H9 (cell line): ENCODE measurements at regions not wholly inside any gene's neighbourhood (a gene's known extent, or its start where the extent isn't known, plus 50 kb on each side); places are given as distances from the start of the nearest gene placed in this dataset.

Experiments used
- DNase-seq: peaks from one replicate; pipeline ENCODE4 v3.0.0-alpha.2; 2017
- H2AFZ ChIP-seq: one replicate; pipeline ENCODE4 v1.6.1; 2013; ENCODE audit warnings: mild to moderate bottlenecking, low read length, control low read depth, moderate library complexity
- H2AK5ac ChIP-seq: 2 replicates; pipeline ENCODE4 v1.6.1; 2013; ENCODE audit warnings: low read length, control low read depth, mixed read lengths; ENCODE audit not compliant: insufficient read length
- H2BK120ac ChIP-seq: one replicate; pipeline ENCODE4 v1.6.1; 2013; ENCODE audit warnings: low read depth, mild to moderate bottlenecking, low read length, control low read depth, inconsistent platforms; ENCODE audit not compliant: poor library complexity, severe bottlenecking
- H2BK12ac ChIP-seq: 2 replicates; pipeline ENCODE4 v1.6.1; 2013; ENCODE audit warnings: low read length, control low read depth, mixed read lengths, low read depth; ENCODE audit not compliant: insufficient read length
- H2BK15ac ChIP-seq: 2 replicates; pipeline ENCODE4 v1.6.1; 2013; ENCODE audit warnings: low read depth, low read length, control low read depth
- H2BK20ac ChIP-seq: one replicate; pipeline ENCODE4 v1.6.1; 2013; ENCODE audit warnings: low read depth, mild to moderate bottlenecking, low read length, control low read depth, inconsistent platforms; ENCODE audit not compliant: poor library complexity, severe bottlenecking
- H2BK5ac ChIP-seq: 2 replicates; pipeline ENCODE4 v1.6.1; 2013; ENCODE audit warnings: low read length, control low read depth, mixed read lengths; ENCODE audit not compliant: insufficient read length
- H3K14ac ChIP-seq: 2 replicates; pipeline ENCODE4 v1.6.1; 2013; ENCODE audit warnings: low read length, control low read depth; ENCODE audit not compliant: insufficient read depth
- H3K18ac ChIP-seq: 2 replicates; pipeline ENCODE4 v1.6.1; 2013; ENCODE audit warnings: low read depth, mild to moderate bottlenecking, mixed read lengths, low read length, control low read depth; ENCODE audit not compliant: insufficient read length
- H3K23ac ChIP-seq: 2 replicates; pipeline ENCODE4 v1.6.1; 2013; ENCODE audit warnings: low read length, control low read depth, mixed read lengths, low read depth; ENCODE audit not compliant: insufficient read length
- H3K23me2 ChIP-seq: 2 replicates; pipeline ENCODE4 v1.6.1; 2013; ENCODE audit warnings: low read depth, mild to moderate bottlenecking, mixed read lengths, low read length, control low read depth; ENCODE audit not compliant: insufficient read length, poor library complexity, severe bottlenecking
- H3K27ac ChIP-seq: 2 replicates; pipeline ENCODE4 v1.5.1; 2013; ENCODE audit warnings: low read length, control low read depth, mixed read lengths, low read depth; ENCODE audit not compliant: insufficient read length
- H3K27me3 ChIP-seq: 2 replicates; pipeline ENCODE4 v1.6.1; 2013; ENCODE audit warnings: low read length, control low read depth, inconsistent platforms; ENCODE audit not compliant: insufficient read depth
- H3K4ac ChIP-seq: 2 replicates; pipeline ENCODE4 v1.6.1; 2013; ENCODE audit warnings: low read depth, mild to moderate bottlenecking, control low read depth, inconsistent platforms, low read length, moderate library complexity
- H3K4me1 ChIP-seq: 2 replicates; pipeline ENCODE4 v1.6.1; 2013; ENCODE audit warnings: low read length, control low read depth, inconsistent platforms; ENCODE audit not compliant: insufficient read depth
- H3K4me2 ChIP-seq: 2 replicates; pipeline ENCODE4 v1.6.1; 2013; ENCODE audit warnings: low read length, control low read depth, mixed read lengths; ENCODE audit not compliant: insufficient read length, insufficient read depth
- H3K56ac ChIP-seq: 2 replicates; pipeline ENCODE4 v1.6.1; 2013; ENCODE audit warnings: low read depth, mild to moderate bottlenecking, mixed read lengths, low read length, control low read depth; ENCODE audit not compliant: insufficient read length
- H3K79me1 ChIP-seq: 2 replicates; pipeline ENCODE4 v1.6.1; 2013; ENCODE audit warnings: low read depth, mild to moderate bottlenecking, moderate library complexity, low read length, control low read depth, inconsistent platforms; ENCODE audit not compliant: insufficient read depth, poor library complexity, severe bottlenecking
- H3K79me2 ChIP-seq: 2 replicates; pipeline ENCODE4 v1.6.1; 2013; ENCODE audit warnings: low read length, control low read depth, inconsistent platforms; ENCODE audit not compliant: insufficient read depth
- H3K9ac ChIP-seq: 2 replicates; pipeline ENCODE4 v1.6.1; 2013; ENCODE audit warnings: low read length, control low read depth, mixed read lengths; ENCODE audit not compliant: insufficient read length; ENCODE audit errors: extremely low read depth
- H3K9me3 ChIP-seq: one replicate; pipeline ENCODE4 v1.6.1; 2013; ENCODE audit warnings: low read depth, low read length, inconsistent platforms; ENCODE audit not compliant: control insufficient read depth
- H3T11ph ChIP-seq: one replicate; pipeline ENCODE4 v1.6.1; 2013; ENCODE audit warnings: mild to moderate bottlenecking, low read length, control low read depth, inconsistent platforms
- H4K20me1 ChIP-seq: one replicate; pipeline ENCODE4 v1.6.1; 2013; ENCODE audit not compliant: control insufficient read depth, insufficient read length, insufficient read depth
- H4K5ac ChIP-seq: 2 replicates; pipeline ENCODE4 v1.6.1; 2013; ENCODE audit warnings: low read depth, mild to moderate bottlenecking, mixed read lengths, low read length, control low read depth; ENCODE audit not compliant: insufficient read length
- H4K8ac ChIP-seq: replicated peaks from 2 replicates; pipeline ENCODE4 v1.6.1; 2013; ENCODE audit warnings: low read length, control low read depth, mixed read lengths, low read depth; ENCODE audit not compliant: insufficient read length
- H4K91ac ChIP-seq: 2 replicates; pipeline ENCODE4 v1.6.1; 2013; ENCODE audit warnings: low read depth, mild to moderate bottlenecking, moderate library complexity, mixed read lengths, low read length, control low read depth; ENCODE audit not compliant: insufficient read length
- H3K27ac Mint-ChIP-seq, 3 experiments: 2 replicates in 2 of 3; 3 replicates in 1 of 3; pipeline ENCODE4 v1.8.0; 2020 to 2021; ENCODE audit warnings: mixed read lengths in 3 of 3, mild to moderate bottlenecking in 1 of 3, moderate library complexity in 1 of 3
- H3K27me3 Mint-ChIP-seq: 2 replicates; pipeline ENCODE4 v1.8.0; 2021; ENCODE audit warnings: low read depth, mild to moderate bottlenecking, moderate library complexity, mixed read lengths
- H3K36me3 Mint-ChIP-seq, 3 experiments: 2 replicates in 2 of 3; 3 replicates in 1 of 3; pipeline ENCODE4 v1.8.0; 2020 to 2021; ENCODE audit warnings: low read depth in 3 of 3, mixed read lengths in 3 of 3; ENCODE audit not compliant: insufficient read depth in 1 of 3
- H3K4me1 Mint-ChIP-seq, 2 experiments: 2 replicates each; pipeline ENCODE4 v1.8.0; 2020; ENCODE audit warnings: mixed read lengths in 2 of 2
- H3K4me3 Mint-ChIP-seq, 2 experiments: 2 replicates in 1 of 2; 3 replicates in 1 of 2; pipeline ENCODE4 v1.8.0; 2020 to 2021; ENCODE audit warnings: mild to moderate bottlenecking in 2 of 2, mixed read lengths in 2 of 2, moderate library complexity in 1 of 2
- H3K9me3 Mint-ChIP-seq, 2 experiments: 2 replicates in 1 of 2; 3 replicates in 1 of 2; pipeline ENCODE4 v1.8.0; 2020; ENCODE audit warnings: mild to moderate bottlenecking in 2 of 2, mixed read lengths in 2 of 2, moderate library complexity in 1 of 2
- CTCF ChIP-seq: fragments of 200-600 bp; sonication (generic); conservative IDR thresholded peaks from 3 replicates; pipeline ENCODE4 v1.8.0; 2021; ENCODE audit warnings: antibody characterized with exemption, mild to moderate bottlenecking
- WGBS: extraction: QIAGEN DNeasy Blood & Tissue Kit; methylation state at CpG from one replicate; pipeline ENCODE4 v1.1.7; 2013; ENCODE audit warnings: missing lambda C conversion rate, low lambda C conversion rate, mixed read lengths; ENCODE audit not compliant: insufficient read length; ENCODE audit errors: extremely low coverage; 5-methylcytosine and 5-hydroxymethylcytosine counted together

GRCh38 chr5:98587166-98587565 is 186.3 kb upstream of the RGMB start:
- Mint-ChIP-seq H3K4me3 (no peak overlapping the region), H3K9me3 (peaks cover 3 to 4% of the 10 kb centered on the region in 2 experiments; a peak in 3 of 5 replicates)
- H3K79me1 ChIP-seq = no peaks in the 10 kb centered on the region

More at GRCh38 chr5:98587166-98587565, 186.3 kb upstream of the RGMB start:
- Histone ChIP-seq H4K8ac (no peak overlapping the region), H3K27me3 (no peaks in the 10 kb centered on the region), H3K79me2 (no peaks in the 10 kb centered on the region), H3K18ac (no peak overlapping the region), H3K4ac (no peak overlapping the region), H3K9ac (no peak overlapping the region), H3K56ac (no peak overlapping the region), H3K4me1 (no peaks in the 10 kb centered on the region), H2BK15ac (no peak overlapping the region), H3K4me2 (no peak overlapping the region), H3K14ac (no peak overlapping the region), H3K9me3 (no peaks in the 10 kb centered on the region), H4K20me1 (no peaks in the 10 kb centered on the region), H2BK12ac (no peak overlapping the region), H2BK5ac (no peak overlapping the region), H3K27ac (no peak overlapping the region), H3K23me2 (no peaks in the 10 kb centered on the region), H2BK120ac (no peak overlapping the region), H4K91ac (no peak overlapping the region), H2AK5ac (no peak overlapping the region), H2AFZ (no peak overlapping the region), H2BK20ac (no peak overlapping the region), H3T11ph (no peak overlapping the region), H3K23ac (no peak overlapping the region), H4K5ac (no peak overlapping the region)
- Mint-ChIP-seq H3K4me1 (peaks cover 2 to 3% of the 10 kb centered on the region in 2 experiments; a peak in 2 of 4 replicates), H3K27ac (no peak overlapping the region), H3K27me3 (no peaks in the 10 kb centered on the region), H3K36me3 (no peaks in the 10 kb centered on the region; a peak in 1 of 7 replicates)
- WGBS = no CpG with 5 or more reads among the region's 5 CpGs
- no peak for DNase-seq
- TF ChIP-seq CTCF = no peak
